ENCODE measurements at regions not wholly inside any gene's neighbourhood (a gene's known extent, or its start where the extent isn't known, plus 50 kb on each side); places are given as distances from the start of the nearest gene placed in this dataset.
"Not testable (repeated sequence)": the region's sequence is repeated elsewhere in the genome, so short reads cannot be mapped to it uniquely, and the experiment has no call there.

DNA sequence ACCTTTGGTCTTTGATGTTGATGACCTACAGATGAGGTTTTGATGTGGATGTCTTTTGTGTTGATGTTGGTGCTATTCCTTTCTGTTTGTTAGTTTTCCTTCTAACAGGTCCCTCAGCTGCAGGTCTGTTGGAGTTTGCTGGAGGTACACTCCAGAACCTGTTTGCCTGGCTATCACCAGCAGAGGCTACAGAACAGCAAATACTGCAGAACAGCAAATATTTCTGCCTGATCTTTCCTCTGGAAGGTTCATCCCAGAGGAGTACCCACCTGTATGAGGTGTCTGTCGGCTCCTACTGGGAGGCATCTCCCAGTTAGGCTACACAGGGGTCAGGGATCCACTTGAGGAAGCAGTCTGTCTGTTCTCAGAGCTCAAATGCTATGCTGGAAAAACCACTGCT is 694.5 kb upstream of the CDH6 start:
- no peak overlapping the region for H2AK5ac ChIP-seq (ENCODE audit: insufficient read length, low read length)
- H3K79me2 ChIP-seq (ENCODE audit: insufficient read depth, low read length) = no peaks in the 10 kb centered on the region
- Mint-ChIP-seq H3K9me3 (peaks cover 0 to 2% of the 10 kb centered on the region in 2 experiments; a peak in 2 of 5 replicates), H3K4me3 (no peak overlapping the region), H3K36me3 (ENCODE audit: insufficient read depth in 1 of 3, low read depth in 3 of 3) (peaks cover 0 to 6% (median 2%) of the 10 kb centered on the region in 3 experiments; a peak in 2 of 7 replicates), H3K27me3 (ENCODE audit: low read depth) (no peaks in the 10 kb centered on the region; the same call in 1 of the 2 replicates), H3K27ac (no peak overlapping the region), H3K4me1 (peaks cover 11 to 14% of the 10 kb centered on the region in 2 experiments)
- H2BK5ac ChIP-seq (ENCODE audit: insufficient read length, low read length) = no peak overlapping the region
- no peak overlapping the region for H3K14ac ChIP-seq (ENCODE audit: insufficient read depth, low read length)
- H3K56ac ChIP-seq (ENCODE audit: insufficient read length, low read depth, low read length) = no peak overlapping the region
- no peak overlapping the region for H4K8ac ChIP-seq (replicated peaks; ENCODE audit: insufficient read length, low read depth, low read length)
- no peak overlapping the region for H3K18ac ChIP-seq (ENCODE audit: insufficient read length, low read depth, low read length)
- H4K20me1 ChIP-seq (ENCODE audit: control insufficient read depth, insufficient read depth, insufficient read length) = no peaks in the 10 kb centered on the region
- no peaks in the 10 kb centered on the region for H3K23me2 ChIP-seq (ENCODE audit: insufficient read length, low read depth, low read length, poor library complexity, severe bottlenecking)
- no peak overlapping the region for H4K91ac ChIP-seq (ENCODE audit: insufficient read length, low read depth, low read length)
- no peak overlapping the region for H3K23ac ChIP-seq (ENCODE audit: insufficient read length, low read depth, low read length)
- no peaks in the 10 kb centered on the region for H3K4me1 ChIP-seq (ENCODE audit: insufficient read depth, low read length)
- H3K4ac ChIP-seq (ENCODE audit: low read depth, low read length) = no peak overlapping the region
- H3T11ph ChIP-seq (ENCODE audit: low read length) = no peak overlapping the region
- H2AFZ ChIP-seq (ENCODE audit: low read length) = no peak overlapping the region
- no peak overlapping the region for H3K4me2 ChIP-seq (ENCODE audit: insufficient read depth, insufficient read length, low read length)
- WGBS (ENCODE audit: extremely low coverage, insufficient read length, low lambda C conversion rate) = no CpG with 5 or more reads among the region's 1 CpG
- TF ChIP-seq, protein P1, sequence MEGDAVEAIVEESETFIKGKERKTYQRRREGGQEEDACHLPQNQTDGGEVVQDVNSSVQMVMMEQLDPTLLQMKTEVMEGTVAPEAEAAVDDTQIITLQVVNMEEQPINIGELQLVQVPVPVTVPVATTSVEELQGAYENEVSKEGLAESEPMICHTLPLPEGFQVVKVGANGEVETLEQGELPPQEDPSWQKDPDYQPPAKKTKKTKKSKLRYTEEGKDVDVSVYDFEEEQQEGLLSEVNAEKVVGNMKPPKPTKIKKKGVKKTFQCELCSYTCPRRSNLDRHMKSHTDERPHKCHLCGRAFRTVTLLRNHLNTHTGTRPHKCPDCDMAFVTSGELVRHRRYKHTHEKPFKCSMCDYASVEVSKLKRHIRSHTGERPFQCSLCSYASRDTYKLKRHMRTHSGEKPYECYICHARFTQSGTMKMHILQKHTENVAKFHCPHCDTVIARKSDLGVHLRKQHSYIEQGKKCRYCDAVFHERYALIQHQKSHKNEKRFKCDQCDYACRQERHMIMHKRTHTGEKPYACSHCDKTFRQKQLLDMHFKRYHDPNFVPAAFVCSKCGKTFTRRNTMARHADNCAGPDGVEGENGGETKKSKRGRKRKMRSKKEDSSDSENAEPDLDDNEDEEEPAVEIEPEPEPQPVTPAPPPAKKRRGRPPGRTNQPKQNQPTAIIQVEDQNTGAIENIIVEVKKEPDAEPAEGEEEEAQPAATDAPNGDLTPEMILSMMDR (conservative IDR thresholded peaks at IDR 0.05) = no peak
- no peak overlapping the region for H2BK120ac ChIP-seq (ENCODE audit: low read depth, low read length, poor library complexity, severe bottlenecking)
- H3K79me1 ChIP-seq (ENCODE audit: insufficient read depth, low read depth, low read length, poor library complexity, severe bottlenecking) = no peaks in the 10 kb centered on the region
- H3K27me3 ChIP-seq (ENCODE audit: insufficient read depth, low read length) = no peaks in the 10 kb centered on the region
- H2BK20ac ChIP-seq (ENCODE audit: low read depth, low read length, poor library complexity, severe bottlenecking) = no peak overlapping the region
- no peak overlapping the region for H4K5ac ChIP-seq (ENCODE audit: insufficient read length, low read depth, low read length)
- H3K27ac ChIP-seq (ENCODE audit: insufficient read length, low read depth, low read length) = no peak overlapping the region
- no peak overlapping the region for H2BK15ac ChIP-seq (ENCODE audit: low read depth, low read length)
- H2BK12ac ChIP-seq (ENCODE audit: insufficient read length, low read depth, low read length) = no peak overlapping the region
- DNase-seq = no peak
- H3K9ac ChIP-seq (ENCODE audit: extremely low read depth, insufficient read length, low read length) = no peak overlapping the region
- no peaks in the 10 kb centered on the region for H3K9me3 ChIP-seq (ENCODE audit: control insufficient read depth, low read depth, low read length)

DNA sequence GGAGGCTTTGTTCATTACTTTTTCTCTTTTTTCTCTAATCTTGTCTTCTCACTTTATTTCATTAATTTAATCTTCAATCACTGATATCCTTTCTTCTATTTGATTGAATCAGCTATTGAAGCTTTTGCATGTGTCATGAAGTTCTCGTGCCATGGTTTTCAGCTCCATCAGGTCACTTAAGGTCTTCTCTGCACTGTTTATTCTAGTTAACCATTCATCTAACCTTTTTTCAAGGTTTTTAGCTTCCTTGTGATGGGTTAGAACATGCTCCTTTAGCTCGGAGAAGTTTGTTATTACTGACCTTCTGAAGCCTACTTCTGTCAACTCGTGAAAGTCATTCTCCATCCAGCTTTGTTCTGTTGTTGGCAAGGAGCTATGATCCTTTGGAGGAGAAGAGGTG is 695.0 kb upstream of the CDH6 start:
- not testable (repeated sequence) for H2BK15ac ChIP-seq (ENCODE audit: low read depth, low read length); H2BK12ac ChIP-seq (ENCODE audit: insufficient read length, low read depth, low read length); H3K27ac Mint-ChIP-seq; H2AFZ ChIP-seq (ENCODE audit: low read length); H3K4me2 ChIP-seq (ENCODE audit: insufficient read depth, insufficient read length, low read length); H3K27me3 ChIP-seq (ENCODE audit: insufficient read depth, low read length); H2BK5ac ChIP-seq (ENCODE audit: insufficient read length, low read length); H3K23ac ChIP-seq (ENCODE audit: insufficient read length, low read depth, low read length); H3K4me1 ChIP-seq (ENCODE audit: insufficient read depth, low read length); H3K9ac ChIP-seq (ENCODE audit: extremely low read depth, insufficient read length, low read length); H3K23me2 ChIP-seq (ENCODE audit: insufficient read length, low read depth, low read length, poor library complexity, severe bottlenecking); H4K20me1 ChIP-seq (ENCODE audit: control insufficient read depth, insufficient read depth, insufficient read length); H3K56ac ChIP-seq (ENCODE audit: insufficient read length, low read depth, low read length); H3K79me2 ChIP-seq (ENCODE audit: insufficient read depth, low read length); H3K36me3 Mint-ChIP-seq (ENCODE audit: insufficient read depth in 1 of 3, low read depth in 3 of 3); H3K9me3 ChIP-seq (ENCODE audit: control insufficient read depth, low read depth, low read length); H3K4ac ChIP-seq (ENCODE audit: low read depth, low read length); H3K4me3 Mint-ChIP-seq; DNase-seq; H2BK120ac ChIP-seq (ENCODE audit: low read depth, low read length, poor library complexity, severe bottlenecking); H3K79me1 ChIP-seq (ENCODE audit: insufficient read depth, low read depth, low read length, poor library complexity, severe bottlenecking); H3T11ph ChIP-seq (ENCODE audit: low read length); H2AK5ac ChIP-seq (ENCODE audit: insufficient read length, low read length); H4K8ac ChIP-seq (replicated peaks; ENCODE audit: insufficient read length, low read depth, low read length); H2BK20ac ChIP-seq (ENCODE audit: low read depth, low read length, poor library complexity, severe bottlenecking); H3K14ac ChIP-seq (ENCODE audit: insufficient read depth, low read length); H3K9me3 Mint-ChIP-seq; H3K27ac ChIP-seq (ENCODE audit: insufficient read length, low read depth, low read length); H3K18ac ChIP-seq (ENCODE audit: insufficient read length, low read depth, low read length); H4K5ac ChIP-seq (ENCODE audit: insufficient read length, low read depth, low read length); H3K27me3 Mint-ChIP-seq (ENCODE audit: low read depth); H4K91ac ChIP-seq (ENCODE audit: insufficient read length, low read depth, low read length)
- WGBS (ENCODE audit: extremely low coverage, insufficient read length, low lambda C conversion rate) = no CpG with 5 or more reads among the region's 3 CpGs
- peaks cover 8 to 11% of the 10 kb centered on the region in 2 experiments for H3K4me1 Mint-ChIP-seq

Measured in H9 (cell line).